Keratinocyte (primary cell): ENCODE measurements at regions not wholly inside any gene's neighbourhood (a gene's known extent, or its start where the extent isn't known, plus 50 kb on each side); places are given as distances from the start of the nearest gene placed in this dataset.

Experiments
- DNase-seq: peaks from one replicate; pipeline ENCODE4 v3.0.0-alpha.2; 2011; ENCODE audit warnings: low read depth, missing footprints, low spot score
- FAIRE-seq: peaks from 2 replicates; lab custom pipeline; 2011; peaks lifted over from hg19 to GRCh38; lab: Jason Lieb, UNC
- H2AFZ ChIP-seq: 2 replicates; pipeline ENCODE4 v1.6.0; 2012; ENCODE audit warnings: low read length, control low read depth, inconsistent platforms; ENCODE audit not compliant: control insufficient read depth
- H3K27ac ChIP-seq: 2 replicates; pipeline ENCODE4 v1.5.1; 2011; ENCODE audit warnings: low read length; ENCODE audit not compliant: control insufficient read depth, insufficient read depth
- H3K27me3 ChIP-seq: 3 replicates; pipeline ENCODE4 v1.6.0; 2011; ENCODE audit warnings: low read length; ENCODE audit not compliant: control insufficient read depth, insufficient read depth; ENCODE audit errors: extremely low read depth
- H3K36me3 ChIP-seq, 2 experiments: 2 replicates in 1 of 2; 3 replicates in 1 of 2; pipeline ENCODE4 v1.5.1; 2011; ENCODE audit warnings: low read length in 2 of 2, mild to moderate bottlenecking in 1 of 2; ENCODE audit not compliant: control insufficient read depth in 2 of 2, insufficient read depth in 2 of 2; ENCODE audit errors: extremely low read depth in 1 of 2
- H3K4me1 ChIP-seq: 3 replicates; pipeline ENCODE4 v1.5.1; 2011; ENCODE audit warnings: low read length; ENCODE audit not compliant: control insufficient read depth, insufficient read depth; ENCODE audit errors: extremely low read depth
- H3K4me2 ChIP-seq: 3 replicates; pipeline ENCODE4 v1.6.0; 2011; ENCODE audit warnings: low read depth, low read length; ENCODE audit not compliant: control insufficient read depth, insufficient read depth; ENCODE audit errors: extremely low read depth
- H3K4me3 ChIP-seq, 3 experiments: fragments of 200-600 bp in 1 of 3; sonication (generic) in 1 of 3; 2 replicates in 2 of 3; 3 replicates in 1 of 3; pipeline ENCODE4 v1.5.1; 2011 to 2016; ENCODE audit warnings: low read length in 3 of 3, mild to moderate bottlenecking in 3 of 3, control low read depth in 2 of 3, inconsistent platforms in 1 of 3, low read depth in 1 of 3, mixed read lengths in 1 of 3, mixed run types in 1 of 3, moderate library complexity in 1 of 3; ENCODE audit not compliant: control insufficient read depth in 2 of 3, insufficient read depth in 2 of 3; ENCODE audit errors: extremely low read depth in 1 of 3
- H3K79me2 ChIP-seq: 2 replicates; pipeline ENCODE4 v1.6.0; 2012; ENCODE audit warnings: low read length; ENCODE audit not compliant: control insufficient read depth, insufficient read depth
- H3K9ac ChIP-seq: 3 replicates; pipeline ENCODE4 v1.6.0; 2011; ENCODE audit warnings: low read length; ENCODE audit not compliant: control insufficient read depth, insufficient read depth; ENCODE audit errors: extremely low read depth
- H3K9me1 ChIP-seq: 3 replicates; pipeline ENCODE4 v1.6.0; 2011; ENCODE audit warnings: low read length; ENCODE audit not compliant: control insufficient read depth, insufficient read depth; ENCODE audit errors: extremely low read depth
- H3K9me3 ChIP-seq: 2 replicates; pipeline ENCODE4 v1.5.1; 2012; ENCODE audit warnings: low read depth, low read length; ENCODE audit not compliant: control insufficient read depth
- H4K20me1 ChIP-seq: 3 replicates; pipeline ENCODE4 v1.6.0; 2011; ENCODE audit warnings: low read length; ENCODE audit not compliant: control insufficient read depth, insufficient read depth; ENCODE audit errors: extremely low read depth
- CTCF ChIP-seq, 3 experiments: IDR thresholded peaks in 1 of 3; conservative IDR thresholded peaks in 1 of 3; optimal IDR thresholded peaks in 1 of 3; 2 replicates in 2 of 3; 3 replicates in 1 of 3; pipeline versions ENCODE3 to v1.5.1; 2011; ENCODE audit warnings: low read length in 3 of 3, mild to moderate bottlenecking in 3 of 3, moderate library complexity in 2 of 3, control low read depth in 1 of 3, inconsistent platforms in 1 of 3; ENCODE audit not compliant: insufficient read depth in 2 of 3; ENCODE audit errors: extremely low read depth in 1 of 3
- EZH2 ChIP-seq: IDR thresholded peaks from one replicate; pipeline ENCODE4 v1.6.1; 2012; ENCODE audit warnings: inconsistent platforms, mild to moderate bottlenecking, low read length, moderate library complexity
- dilution Hi-C: fragments of 300-500 bp; cut with MboI; formaldehyde crosslinking; loops from one replicate; pipeline ENCODE4 v1.7.0; 2020; ENCODE audit warnings: low sequenced_read_pairs; ENCODE audit not compliant: extremely low pct_ligation_motif_present

- Histone ChIP-seq H3K4me1 (no peaks in the 10 kb centered on the region), H3K27me3 (no peaks in the 10 kb centered on the region), H3K79me2 (no peaks in the 10 kb centered on the region), H3K36me3 (no peaks in the 10 kb centered on the region), H3K9me3 (no peaks in the 10 kb centered on the region), H3K27ac (no peak overlapping the region), H3K9me1 (no peaks in the 10 kb centered on the region), H3K4me2 (no peak overlapping the region), H3K4me3 (no peak overlapping the region), H4K20me1 (no peaks in the 10 kb centered on the region), H2AFZ (no peak overlapping the region), H3K9ac (no peak overlapping the region)
- dilution Hi-C loops: no loop called here
- DNase-seq: no peak
- TF ChIP-seq EZH2: no peak
- TF ChIP-seq CTCF (optimal IDR thresholded peaks at IDR 0.05 in 1 of 3, IDR thresholded peaks at IDR 0.05 in 1 of 3, conservative IDR thresholded peaks at IDR 0.05 in 1 of 3; ENCODE audit: extremely low read depth in 1 of 3, insufficient read depth in 2 of 3, low read length in 3 of 3): no peak
- FAIRE-seq: no peak
Measured at GRCh38 chr12:102757154-102757881, 159.7 kb downstream of the PAH start.

- Histone ChIP-seq H3K4me3 (no peak overlapping the region), H3K9me3 (no peaks in the 10 kb centered on the region), H3K4me1 (no peaks in the 10 kb centered on the region), H3K9ac (no peak overlapping the region), H3K27me3 (no peaks in the 10 kb centered on the region), H3K36me3 (no peaks in the 10 kb centered on the region), H3K79me2 (no peaks in the 10 kb centered on the region), H3K4me2 (no peak overlapping the region), H2AFZ (no peak overlapping the region), H3K27ac (no peak overlapping the region), H4K20me1 (no peaks in the 10 kb centered on the region), H3K9me1 (no peaks in the 10 kb centered on the region)
- TF ChIP-seq CTCF (optimal IDR thresholded peaks at IDR 0.05 in 1 of 3, IDR thresholded peaks at IDR 0.05 in 1 of 3, conservative IDR thresholded peaks at IDR 0.05 in 1 of 3; ENCODE audit: extremely low read depth in 1 of 3, insufficient read depth in 2 of 3, low read length in 3 of 3) (no peak), EZH2 (no peak)
- dilution Hi-C loops: no loop called here
- DNase-seq: no peak
- no peak for FAIRE-seq
Measured at GRCh38 chr12:102756530-102756929, 160.5 kb downstream of the PAH start.
